MV-4-11 (cell line): ENCODE measurements at regions not wholly inside any gene's neighbourhood (a gene's known extent, or its start where the extent isn't known, plus 50 kb on each side); places are given as distances from the start of the nearest gene placed in this dataset.
"Not testable (repeated sequence)": the region's sequence is repeated elsewhere in the genome, so short reads cannot be mapped to it uniquely, and the experiment has no call there.

Experiments
- DNase-seq: peaks from one replicate; lab custom pipeline; 2025; lab: John Stamatoyannopoulos, UW

- DNase-seq, result no peak
Measured at GRCh38 chrX:9271789-9272525, 192.9 kb upstream of the TBL1X start.

GRCh38 chrX:9273744-9274143 lies 191.1 kb upstream of the TBL1X start:
- no peak for DNase-seq

GRCh38 chrX:9278475-9279233 lies 186.2 kb upstream of the TBL1X start:
- DNase-seq, result peak; percentile 44

GRCh38 chrX:9279234-9279544 lies 185.7 kb upstream of the TBL1X start:
- peak; percentile 64 for DNase-seq

GRCh38 chrX:9280831-9281230 lies 184.0 kb upstream of the TBL1X start:
- DNase-seq, result no peak

GRCh38 chrX:9282325-9282724 lies 182.5 kb upstream of the TBL1X start:
- peak; percentile 72 for DNase-seq

- DNase-seq, result no peak
Measured at GRCh38 chrX:9285342-9285771, 179.5 kb upstream of the TBL1X start.

GRCh38 chrX:9286234-9286633 lies 178.6 kb upstream of the TBL1X start:
- DNase-seq, result peak; percentile 59

- DNase-seq, result no peak
Measured at GRCh38 chrX:9291629-9292028, 173.2 kb upstream of the TBL1X start.

GRCh38 chrX:9293051-9293496 lies 171.8 kb upstream of the TBL1X start:
- DNase-seq, result no peak

- DNase-seq, result no peak
Measured at GRCh38 chrX:9293903-9294302, 171.0 kb upstream of the TBL1X start.

GRCh38 chrX:9295551-9295950 lies 169.3 kb upstream of the TBL1X start:
- DNase-seq, result no peak

GRCh38 chrX:9298221-9298620 lies 166.6 kb upstream of the TBL1X start:
- DNase-seq, result peak; percentile 66

GRCh38 chrX:9299681-9300080 lies 165.2 kb upstream of the TBL1X start:
- not testable (repeated sequence) for DNase-seq

GRCh38 chrX:9301836-9302235 lies 163.0 kb upstream of the TBL1X start:
- no peak for DNase-seq

- no peak for DNase-seq
Measured at GRCh38 chrX:9302381-9302780, 162.5 kb upstream of the TBL1X start.

GRCh38 chrX:9308426-9308825 lies 156.4 kb upstream of the TBL1X start:
- no peak for DNase-seq

GRCh38 chrX:9310616-9311015 lies 154.2 kb upstream of the TBL1X start:
- DNase-seq, result no peak

GRCh38 chrX:9311421-9312160 lies 153.3 kb upstream of the TBL1X start:
- DNase-seq, result no peak

- peak; percentile 32 for DNase-seq
Measured at GRCh38 chrX:9312922-9313867, 151.7 kb upstream of the TBL1X start.

GRCh38 chrX:9315086-9315485 lies 149.8 kb upstream of the TBL1X start:
- DNase-seq, result no peak

GRCh38 chrX:9316096-9316495 lies 148.8 kb upstream of the TBL1X start:
- peak; percentile 89 for DNase-seq
